SK-N-SH treated with all-trans-retinoic acid at 6 μM for 48 hours (cell line): ENCODE measurements at regions not wholly inside any gene's neighbourhood (a gene's known extent, or its start where the extent isn't known, plus 50 kb on each side); places are given as distances from the start of the nearest gene placed in this dataset.

ENCODE experiments used
- ATAC-seq: fragments of 200-7000 bp; cut with Tn5 transposase; 3 replicates; pipeline ENCODE4 v1.9.1; 2020; ENCODE audit warnings: mild to moderate bottlenecking, moderate library complexity
- ARNTL ChIP-seq: fragments of 450-650 bp; formaldehyde crosslinking; IDR thresholded peaks from 2 replicates; pipeline ENCODE4 v1.5.0; 2020; ENCODE audit warnings: low read depth, mild to moderate bottlenecking, moderate library complexity, borderline replicate concordance
- BACH2 ChIP-seq: fragments of 250-450 bp; sonication (Bioruptor Pico); IDR thresholded peaks from 2 replicates; pipeline ENCODE4 v1.9.0; 2021; ENCODE audit warnings: mild to moderate bottlenecking, borderline replicate concordance
- CSDC2 ChIP-seq: fragments of 250-450 bp; sonication (Bioruptor Pico); IDR thresholded peaks from 2 replicates; pipeline ENCODE4 v1.5.0; 2020; ENCODE audit warnings: mild to moderate bottlenecking, moderate library complexity
- CSRNP3 ChIP-seq: fragments of 250-450 bp; sonication (Bioruptor Pico); IDR thresholded peaks from 2 replicates; pipeline ENCODE4 v1.5.1; 2021; ENCODE audit warnings: mild to moderate bottlenecking, moderate library complexity
- ESRRG ChIP-seq: fragments of 250-450 bp; sonication (Bioruptor Pico); IDR thresholded peaks from 2 replicates; pipeline ENCODE4 v1.6.1; 2021; ENCODE audit warnings: mild to moderate bottlenecking
- GLIS3 ChIP-seq: fragments of 250-450 bp; sonication (Bioruptor Pico); IDR thresholded peaks from 2 replicates; pipeline ENCODE4 v1.5.0; 2020; ENCODE audit warnings: mild to moderate bottlenecking, moderate library complexity
- OSR1 ChIP-seq: fragments of 250-450 bp; sonication (Bioruptor Pico); IDR thresholded peaks from 2 replicates; pipeline ENCODE4 v1.8.0; 2022; ENCODE audit warnings: moderate library complexity, mild to moderate bottlenecking, inconsistent platforms
- PATZ1 ChIP-seq: fragments of 250-450 bp; sonication (Bioruptor Pico); IDR thresholded peaks from 2 replicates; pipeline ENCODE4 v1.8.0; 2020; ENCODE audit warnings: mild to moderate bottlenecking, moderate library complexity, borderline replicate concordance
- PPARA ChIP-seq: fragments of 250-450 bp; sonication (Bioruptor Pico); IDR thresholded peaks from 2 replicates; pipeline ENCODE4 v1.5.0; 2020; ENCODE audit warnings: mild to moderate bottlenecking, borderline replicate concordance
- RARB ChIP-seq: fragments of 250-450 bp; sonication (Bioruptor Pico); IDR thresholded peaks from 2 replicates; pipeline ENCODE4 v1.8.0; 2021; ENCODE audit warnings: mild to moderate bottlenecking, moderate library complexity
- TCF4 ChIP-seq: fragments of 250-450 bp; sonication (Bioruptor Pico); IDR thresholded peaks from 2 replicates; pipeline ENCODE4 v1.8.0; 2021; ENCODE audit warnings: mild to moderate bottlenecking, moderate library complexity, borderline replicate concordance
- TOX ChIP-seq: fragments of 250-450 bp; sonication (Bioruptor Pico); IDR thresholded peaks from 2 replicates; pipeline ENCODE4 v1.8.0; 2021; ENCODE audit warnings: mild to moderate bottlenecking, moderate library complexity, borderline replicate concordance
- ZFP30 ChIP-seq: fragments of 450-650 bp; formaldehyde crosslinking; IDR thresholded peaks from 2 replicates; pipeline ENCODE4 v1.5.0; 2022; ENCODE audit warnings: mild to moderate bottlenecking, moderate library complexity
- ZNF565 ChIP-seq: fragments of 450-650 bp; formaldehyde crosslinking; conservative IDR thresholded peaks from 2 replicates; pipeline ENCODE4 v1.5.0; 2020; ENCODE audit warnings: low read depth, mild to moderate bottlenecking, moderate library complexity
- ZNF70 ChIP-seq: fragments of 450-650 bp; formaldehyde crosslinking; IDR thresholded peaks from 2 replicates; pipeline ENCODE4 v1.5.0; 2020; ENCODE audit warnings: mild to moderate bottlenecking, moderate library complexity
- ZNF8 ChIP-seq: fragments of 450-650 bp; formaldehyde crosslinking; IDR thresholded peaks from 2 replicates; pipeline ENCODE4 v1.5.0; 2020; ENCODE audit warnings: mild to moderate bottlenecking, moderate library complexity
- TF ChIP-seq, protein P1 (sequence below): fragments of 250-450 bp; sonication (Bioruptor Pico); IDR thresholded peaks from 2 replicates; pipeline ENCODE4 v1.5.0; 2020; ENCODE audit warnings: mild to moderate bottlenecking, moderate library complexity
- TF ChIP-seq, protein P2 (sequence below): fragments of 250-450 bp; sonication (Bioruptor Pico); IDR thresholded peaks from 2 replicates; pipeline ENCODE4 v1.8.0; 2021; ENCODE audit warnings: low read depth, mild to moderate bottlenecking, moderate library complexity, borderline replicate concordance

DNA sequence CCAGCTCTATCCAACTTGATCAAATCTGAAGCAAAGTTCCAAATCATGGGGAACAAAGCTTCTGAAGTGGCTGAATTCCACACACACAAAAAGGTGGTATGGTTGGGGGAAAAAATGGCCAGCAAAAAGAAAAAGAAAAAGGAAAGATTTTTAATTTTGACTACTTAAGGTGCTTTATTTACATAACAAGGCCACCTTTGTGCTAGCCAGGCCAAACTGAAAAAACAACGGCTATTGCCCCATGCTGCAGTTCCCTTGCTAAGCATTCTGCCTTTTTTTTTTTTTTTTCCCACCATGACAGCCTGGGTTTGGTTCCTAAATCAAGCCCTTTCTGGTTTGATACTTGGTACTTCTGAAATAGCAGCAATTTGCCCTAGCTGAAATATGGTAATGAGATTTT, 66.5 kb upstream of the DAZL start:
- ATAC-seq, result no peak
- TF ChIP-seq ZFP30 (no peak), ZNF8 (CRISPR knock-in tag) (no peak), PATZ1 (CRISPR knock-in tag) (no peak), RARB (CRISPR knock-in tag) (no peak), ESRRG (CRISPR knock-in tag) (no peak), PPARA (CRISPR knock-in tag) (no peak), ZNF70 (CRISPR knock-in tag) (no peak)
- TF ChIP-seq, protein P1, sequence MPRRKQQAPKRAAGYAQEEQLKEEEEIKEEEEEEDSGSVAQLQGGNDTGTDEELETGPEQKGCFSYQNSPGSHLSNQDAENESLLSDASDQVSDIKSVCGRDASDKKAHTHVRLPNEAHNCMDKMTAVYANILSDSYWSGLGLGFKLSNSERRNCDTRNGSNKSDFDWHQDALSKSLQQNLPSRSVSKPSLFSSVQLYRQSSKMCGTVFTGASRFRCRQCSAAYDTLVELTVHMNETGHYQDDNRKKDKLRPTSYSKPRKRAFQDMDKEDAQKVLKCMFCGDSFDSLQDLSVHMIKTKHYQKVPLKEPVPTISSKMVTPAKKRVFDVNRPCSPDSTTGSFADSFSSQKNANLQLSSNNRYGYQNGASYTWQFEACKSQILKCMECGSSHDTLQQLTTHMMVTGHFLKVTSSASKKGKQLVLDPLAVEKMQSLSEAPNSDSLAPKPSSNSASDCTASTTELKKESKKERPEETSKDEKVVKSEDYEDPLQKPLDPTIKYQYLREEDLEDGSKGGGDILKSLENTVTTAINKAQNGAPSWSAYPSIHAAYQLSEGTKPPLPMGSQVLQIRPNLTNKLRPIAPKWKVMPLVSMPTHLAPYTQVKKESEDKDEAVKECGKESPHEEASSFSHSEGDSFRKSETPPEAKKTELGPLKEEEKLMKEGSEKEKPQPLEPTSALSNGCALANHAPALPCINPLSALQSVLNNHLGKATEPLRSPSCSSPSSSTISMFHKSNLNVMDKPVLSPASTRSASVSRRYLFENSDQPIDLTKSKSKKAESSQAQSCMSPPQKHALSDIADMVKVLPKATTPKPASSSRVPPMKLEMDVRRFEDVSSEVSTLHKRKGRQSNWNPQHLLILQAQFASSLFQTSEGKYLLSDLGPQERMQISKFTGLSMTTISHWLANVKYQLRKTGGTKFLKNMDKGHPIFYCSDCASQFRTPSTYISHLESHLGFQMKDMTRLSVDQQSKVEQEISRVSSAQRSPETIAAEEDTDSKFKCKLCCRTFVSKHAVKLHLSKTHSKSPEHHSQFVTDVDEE, result no peak

- TF ChIP-seq, protein P1, result no peak
- no peak for TF ChIP-seq GLIS3
- TF ChIP-seq ZNF8 (CRISPR knock-in tag), result no peak
- no peak for TF ChIP-seq ESRRG (CRISPR knock-in tag)
- TF ChIP-seq RARB (CRISPR knock-in tag), result no peak
- TF ChIP-seq ZFP30, result no peak
- TF ChIP-seq PPARA (CRISPR knock-in tag), result no peak
- ATAC-seq, result no peak
Measured at GRCh38 chr3:16673530-16673929, 68.3 kb upstream of the DAZL start.

GRCh38 chr3:16675805-16676204, 70.6 kb upstream of the DAZL start:
- TF ChIP-seq ARNTL (CRISPR knock-in tag) (no peak), TCF4 (no peak), PATZ1 (CRISPR knock-in tag) (no peak), GLIS3 (no peak), CSRNP3 (CRISPR knock-in tag) (no peak), TOX (CRISPR knock-in tag) (no peak), ZFP30 (no peak), OSR1 (CRISPR knock-in tag) (no peak), ZNF565 (no peak), BACH2 (CRISPR knock-in tag) (no peak), ZNF8 (CRISPR knock-in tag) (no peak), ZNF70 (CRISPR knock-in tag) (no peak), PPARA (CRISPR knock-in tag) (no peak), CSDC2 (CRISPR knock-in tag) (no peak)
- TF ChIP-seq, protein P2, sequence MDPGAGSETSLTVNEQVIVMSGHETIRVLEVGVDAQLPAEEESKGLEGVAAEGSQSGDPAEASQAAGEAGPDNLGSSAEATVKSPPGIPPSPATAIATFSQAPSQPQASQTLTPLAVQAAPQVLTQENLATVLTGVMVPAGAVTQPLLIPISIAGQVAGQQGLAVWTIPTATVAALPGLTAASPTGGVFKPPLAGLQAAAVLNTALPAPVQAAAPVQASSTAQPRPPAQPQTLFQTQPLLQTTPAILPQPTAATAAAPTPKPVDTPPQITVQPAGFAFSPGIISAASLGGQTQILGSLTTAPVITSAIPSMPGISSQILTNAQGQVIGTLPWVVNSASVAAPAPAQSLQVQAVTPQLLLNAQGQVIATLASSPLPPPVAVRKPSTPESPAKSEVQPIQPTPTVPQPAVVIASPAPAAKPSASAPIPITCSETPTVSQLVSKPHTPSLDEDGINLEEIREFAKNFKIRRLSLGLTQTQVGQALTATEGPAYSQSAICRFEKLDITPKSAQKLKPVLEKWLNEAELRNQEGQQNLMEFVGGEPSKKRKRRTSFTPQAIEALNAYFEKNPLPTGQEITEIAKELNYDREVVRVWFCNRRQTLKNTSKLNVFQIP (CRISPR knock-in tag), result no peak
- ATAC-seq, result no peak
